Suprapubic skin (tissue), 4 donors: ENCODE measurements at regions not wholly inside any gene's neighbourhood (a gene's known extent, or its start where the extent isn't known, plus 50 kb on each side); places are given as distances from the start of the nearest gene placed in this dataset.

Source experiments
- EP300 ChIP-seq: sonication (generic); formaldehyde crosslinking; IDR thresholded peaks from one replicate; pipeline ENCODE4 v1.6.1; 2017; ENCODE audit warnings: antibody characterized with exemption
- POLR2AphosphoS5 ChIP-seq, 3 donors: sonication (generic); formaldehyde crosslinking; IDR thresholded peaks; one replicate each; pipeline ENCODE4 v1.6.1; 2017; ENCODE audit warnings: antibody characterized with exemption in 3 of 3
- TF ChIP-seq, protein P1 (sequence below), 2 donors: fragments of 200-600 bp in 1 of 2; fragments of 450-650 bp in 1 of 2; sonication (generic) in 1 of 2; IDR thresholded peaks; one replicate each; pipeline ENCODE4 v1.5.1; 2016 to 2019; ENCODE audit warnings: antibody characterized with exemption in 2 of 2, mild to moderate bottlenecking in 1 of 2, moderate library complexity in 1 of 2

GRCh38 chrX:46308110-46308509 lies 237.1 kb downstream of the ZNF674 start:
- TF ChIP-seq, protein P1, sequence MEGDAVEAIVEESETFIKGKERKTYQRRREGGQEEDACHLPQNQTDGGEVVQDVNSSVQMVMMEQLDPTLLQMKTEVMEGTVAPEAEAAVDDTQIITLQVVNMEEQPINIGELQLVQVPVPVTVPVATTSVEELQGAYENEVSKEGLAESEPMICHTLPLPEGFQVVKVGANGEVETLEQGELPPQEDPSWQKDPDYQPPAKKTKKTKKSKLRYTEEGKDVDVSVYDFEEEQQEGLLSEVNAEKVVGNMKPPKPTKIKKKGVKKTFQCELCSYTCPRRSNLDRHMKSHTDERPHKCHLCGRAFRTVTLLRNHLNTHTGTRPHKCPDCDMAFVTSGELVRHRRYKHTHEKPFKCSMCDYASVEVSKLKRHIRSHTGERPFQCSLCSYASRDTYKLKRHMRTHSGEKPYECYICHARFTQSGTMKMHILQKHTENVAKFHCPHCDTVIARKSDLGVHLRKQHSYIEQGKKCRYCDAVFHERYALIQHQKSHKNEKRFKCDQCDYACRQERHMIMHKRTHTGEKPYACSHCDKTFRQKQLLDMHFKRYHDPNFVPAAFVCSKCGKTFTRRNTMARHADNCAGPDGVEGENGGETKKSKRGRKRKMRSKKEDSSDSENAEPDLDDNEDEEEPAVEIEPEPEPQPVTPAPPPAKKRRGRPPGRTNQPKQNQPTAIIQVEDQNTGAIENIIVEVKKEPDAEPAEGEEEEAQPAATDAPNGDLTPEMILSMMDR (IDR thresholded peaks at IDR 0.05): no peak
- TF ChIP-seq POLR2AphosphoS5 (IDR thresholded peaks at IDR 0.05) (no peak), EP300 (no peak)
